ENCODE measurements at regions not wholly inside any gene's neighbourhood (a gene's known extent, or its start where the extent isn't known, plus 50 kb on each side); places are given as distances from the start of the nearest gene placed in this dataset.

DNA sequence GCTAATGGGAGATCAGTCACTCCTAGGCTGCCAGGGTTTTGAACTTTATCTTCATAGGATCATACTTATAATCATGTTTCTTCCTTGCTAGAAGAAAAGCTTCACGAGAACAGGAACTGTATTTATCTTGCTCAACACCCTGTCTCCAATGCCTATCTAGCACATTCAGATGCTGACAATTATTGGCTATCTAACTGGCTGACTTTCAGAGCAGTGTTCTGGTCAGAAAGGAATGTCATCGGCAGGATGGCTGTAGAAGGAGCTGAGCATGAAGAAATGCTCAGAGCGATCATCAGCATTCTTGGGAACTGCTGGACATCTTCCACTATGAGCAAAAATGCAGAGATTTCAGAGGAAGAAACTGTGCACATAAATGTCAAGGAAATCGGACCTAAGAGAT lies 628.0 kb upstream of the NRSN1 start:
- Histone ChIP-seq H3K4me3 (ENCODE audit: low read depth, low read length, poor library complexity, severe bottlenecking) (no peak overlapping the region), H3F3A (ENCODE audit: insufficient read depth, low read length) (no peaks in the 10 kb centered on the region), H3K4me2 (ENCODE audit: low read length) (no peak overlapping the region), H3K27ac (ENCODE audit: low read depth, low read length, poor library complexity, severe bottlenecking) (no peak overlapping the region), H3K9me3 (ENCODE audit: low read length) (no peaks in the 10 kb centered on the region), H3K79me2 (ENCODE audit: insufficient read depth, low read length) (no peaks in the 10 kb centered on the region), H3K36me3 (ENCODE audit: insufficient read depth, low read length) (no peaks in the 10 kb centered on the region), H3K9ac (ENCODE audit: low read length) (no peak overlapping the region), H3K27me3 (ENCODE audit: insufficient read depth, low read length) (no peaks in the 10 kb centered on the region), H4K20me1 (ENCODE audit: insufficient read depth, low read length) (no peaks in the 10 kb centered on the region), H3K4me1 (ENCODE audit: insufficient read depth, low read length, severe bottlenecking) (no peaks in the 10 kb centered on the region), H3K9me2 (ENCODE audit: low read depth, low read length) (no peaks in the 10 kb centered on the region), H2AFZ (ENCODE audit: low read length) (no peak overlapping the region)
- TF ChIP-seq CTCF (IDR thresholded peaks at IDR 0.05; ENCODE audit: low read length) (no peak), EZH2 (IDR thresholded peaks at IDR 0.05; ENCODE audit: borderline replicate concordance, low read length) (no peak)

- Histone ChIP-seq H4K20me1 (ENCODE audit: insufficient read depth, low read length) (no peaks in the 10 kb centered on the region), H3K27ac (ENCODE audit: low read depth, low read length, poor library complexity, severe bottlenecking) (no peak overlapping the region), H3K36me3 (ENCODE audit: insufficient read depth, low read length) (no peaks in the 10 kb centered on the region), H3K9me2 (ENCODE audit: low read depth, low read length) (no peaks in the 10 kb centered on the region), H2AFZ (ENCODE audit: low read length) (no peak overlapping the region), H3K4me2 (ENCODE audit: low read length) (no peak overlapping the region), H3K4me3 (ENCODE audit: low read depth, low read length, poor library complexity, severe bottlenecking) (no peak overlapping the region), H3K79me2 (ENCODE audit: insufficient read depth, low read length) (no peaks in the 10 kb centered on the region), H3K27me3 (ENCODE audit: insufficient read depth, low read length) (no peaks in the 10 kb centered on the region), H3K4me1 (ENCODE audit: insufficient read depth, low read length, severe bottlenecking) (no peaks in the 10 kb centered on the region), H3F3A (ENCODE audit: insufficient read depth, low read length) (no peaks in the 10 kb centered on the region), H3K9ac (ENCODE audit: low read length) (no peak overlapping the region), H3K9me3 (ENCODE audit: low read length) (no peaks in the 10 kb centered on the region)
- TF ChIP-seq CTCF (IDR thresholded peaks at IDR 0.05; ENCODE audit: low read length) (no peak), EZH2 (IDR thresholded peaks at IDR 0.05; ENCODE audit: borderline replicate concordance, low read length) (no peak)
These were observed 626.5 kb upstream of the NRSN1 start for GRCh38 chr6:23499549-23499948.

DNA sequence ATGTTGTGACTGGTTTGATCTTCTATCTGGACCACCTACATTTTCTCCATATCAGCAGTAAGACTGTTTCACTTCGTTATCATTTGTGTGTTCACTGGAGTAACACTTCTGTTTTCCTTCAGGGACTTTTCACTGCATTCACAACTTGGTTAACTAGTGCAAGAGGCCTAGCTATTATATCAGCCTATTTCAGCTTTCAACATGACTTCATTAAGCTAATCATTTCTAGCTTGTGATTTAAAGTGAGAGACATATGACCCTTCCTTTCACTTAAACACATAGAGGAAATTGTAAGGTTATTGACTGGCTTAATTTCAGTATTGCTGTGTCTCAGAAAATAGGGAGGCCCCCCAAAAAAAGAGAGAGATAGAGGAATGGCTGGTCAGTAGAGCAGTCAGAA lies 622.8 kb upstream of the NRSN1 start:
- Histone ChIP-seq H3K4me3 (ENCODE audit: low read depth, low read length, poor library complexity, severe bottlenecking) (no peak overlapping the region), H3K4me1 (ENCODE audit: insufficient read depth, low read length, severe bottlenecking) (no peaks in the 10 kb centered on the region), H3K9ac (ENCODE audit: low read length) (no peak overlapping the region), H3K9me2 (ENCODE audit: low read depth, low read length) (no peaks in the 10 kb centered on the region), H3K27me3 (ENCODE audit: insufficient read depth, low read length) (no peaks in the 10 kb centered on the region), H3K9me3 (ENCODE audit: low read length) (no peaks in the 10 kb centered on the region), H3K4me2 (ENCODE audit: low read length) (no peak overlapping the region), H3K27ac (ENCODE audit: low read depth, low read length, poor library complexity, severe bottlenecking) (no peak overlapping the region), H3F3A (ENCODE audit: insufficient read depth, low read length) (no peaks in the 10 kb centered on the region), H2AFZ (ENCODE audit: low read length) (no peak overlapping the region), H3K36me3 (ENCODE audit: insufficient read depth, low read length) (no peaks in the 10 kb centered on the region), H4K20me1 (ENCODE audit: insufficient read depth, low read length) (no peaks in the 10 kb centered on the region), H3K79me2 (ENCODE audit: insufficient read depth, low read length) (no peaks in the 10 kb centered on the region)
- TF ChIP-seq CTCF (IDR thresholded peaks at IDR 0.05; ENCODE audit: low read length): no peak
- TF ChIP-seq EZH2 (IDR thresholded peaks at IDR 0.05; ENCODE audit: borderline replicate concordance, low read length): no peak

All from OCI-LY1 (cell line).